PFSK-1 (cell line): ENCODE measurements at regions not wholly inside any gene's neighbourhood (a gene's known extent, or its start where the extent isn't known, plus 50 kb on each side); places are given as distances from the start of the nearest gene placed in this dataset.

Source experiments
- FOXP2 ChIP-seq: optimal IDR thresholded peaks from 2 replicates; pipeline ENCODE3; 2011; ENCODE audit warnings: borderline replicate concordance, control low read depth, inconsistent platforms; ENCODE audit not compliant: insufficient read depth; ENCODE audit errors: extremely low read length, extremely low read depth
- POLR2AphosphoS5 ChIP-seq: IDR thresholded peaks from 2 replicates; pipeline ENCODE4 v1.6.1; 2012; ENCODE audit warnings: low read depth, mild to moderate bottlenecking, control low read depth, low read length, moderate library complexity
- SIN3A ChIP-seq: IDR thresholded peaks from 2 replicates; pipeline ENCODE4 v1.6.1; 2012; ENCODE audit warnings: mild to moderate bottlenecking, low read length, moderate library complexity, borderline replicate concordance; ENCODE audit not compliant: insufficient read depth
- TAF1 ChIP-seq: IDR thresholded peaks from 2 replicates; pipeline ENCODE4 v1.6.1; 2012; ENCODE audit warnings: low read length, control low read depth, borderline replicate concordance; ENCODE audit not compliant: insufficient read depth
- TF ChIP-seq, protein P1 (sequence below), 2 experiments: IDR thresholded peaks; 2 replicates each; pipeline versions ENCODE4 v1.6.1 to v1.8.0; 2011 to 2012; ENCODE audit warnings: low read depth in 2 of 2, low read length in 2 of 2, control low read depth in 1 of 2, inconsistent platforms in 1 of 2, mild to moderate bottlenecking in 1 of 2, moderate library complexity in 1 of 2; ENCODE audit not compliant: insufficient read depth in 1 of 2

DNA sequence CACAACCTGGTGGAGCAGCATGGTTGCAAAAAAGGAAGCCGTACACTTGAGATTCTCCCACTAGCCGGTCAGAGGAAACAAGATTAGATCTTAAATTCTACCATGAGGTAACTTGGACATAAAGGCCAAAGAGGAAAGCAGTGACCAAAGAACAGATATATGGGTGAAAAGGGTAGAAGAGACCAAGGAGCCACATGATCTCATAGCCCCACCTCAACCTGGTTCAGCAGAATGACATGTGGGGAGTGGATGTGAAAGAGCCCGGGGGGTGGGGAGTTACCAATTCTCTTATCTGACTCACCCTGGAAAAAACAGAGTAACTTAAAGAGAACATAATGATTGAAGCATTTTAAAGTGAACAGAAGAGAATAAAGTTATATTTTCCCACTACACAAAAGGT is 683.0 kb downstream of the DSC3 start:
- TF ChIP-seq FOXP2 (no peak), POLR2AphosphoS5 (no peak), SIN3A (no peak), TAF1 (no peak)
- TF ChIP-seq, protein P1, sequence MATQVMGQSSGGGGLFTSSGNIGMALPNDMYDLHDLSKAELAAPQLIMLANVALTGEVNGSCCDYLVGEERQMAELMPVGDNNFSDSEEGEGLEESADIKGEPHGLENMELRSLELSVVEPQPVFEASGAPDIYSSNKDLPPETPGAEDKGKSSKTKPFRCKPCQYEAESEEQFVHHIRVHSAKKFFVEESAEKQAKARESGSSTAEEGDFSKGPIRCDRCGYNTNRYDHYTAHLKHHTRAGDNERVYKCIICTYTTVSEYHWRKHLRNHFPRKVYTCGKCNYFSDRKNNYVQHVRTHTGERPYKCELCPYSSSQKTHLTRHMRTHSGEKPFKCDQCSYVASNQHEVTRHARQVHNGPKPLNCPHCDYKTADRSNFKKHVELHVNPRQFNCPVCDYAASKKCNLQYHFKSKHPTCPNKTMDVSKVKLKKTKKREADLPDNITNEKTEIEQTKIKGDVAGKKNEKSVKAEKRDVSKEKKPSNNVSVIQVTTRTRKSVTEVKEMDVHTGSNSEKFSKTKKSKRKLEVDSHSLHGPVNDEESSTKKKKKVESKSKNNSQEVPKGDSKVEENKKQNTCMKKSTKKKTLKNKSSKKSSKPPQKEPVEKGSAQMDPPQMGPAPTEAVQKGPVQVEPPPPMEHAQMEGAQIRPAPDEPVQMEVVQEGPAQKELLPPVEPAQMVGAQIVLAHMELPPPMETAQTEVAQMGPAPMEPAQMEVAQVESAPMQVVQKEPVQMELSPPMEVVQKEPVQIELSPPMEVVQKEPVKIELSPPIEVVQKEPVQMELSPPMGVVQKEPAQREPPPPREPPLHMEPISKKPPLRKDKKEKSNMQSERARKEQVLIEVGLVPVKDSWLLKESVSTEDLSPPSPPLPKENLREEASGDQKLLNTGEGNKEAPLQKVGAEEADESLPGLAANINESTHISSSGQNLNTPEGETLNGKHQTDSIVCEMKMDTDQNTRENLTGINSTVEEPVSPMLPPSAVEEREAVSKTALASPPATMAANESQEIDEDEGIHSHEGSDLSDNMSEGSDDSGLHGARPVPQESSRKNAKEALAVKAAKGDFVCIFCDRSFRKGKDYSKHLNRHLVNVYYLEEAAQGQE (IDR thresholded peaks at IDR 0.05; ENCODE audit: insufficient read depth in 1 of 2, low read depth in 2 of 2, low read length in 2 of 2) = no peak

DNA sequence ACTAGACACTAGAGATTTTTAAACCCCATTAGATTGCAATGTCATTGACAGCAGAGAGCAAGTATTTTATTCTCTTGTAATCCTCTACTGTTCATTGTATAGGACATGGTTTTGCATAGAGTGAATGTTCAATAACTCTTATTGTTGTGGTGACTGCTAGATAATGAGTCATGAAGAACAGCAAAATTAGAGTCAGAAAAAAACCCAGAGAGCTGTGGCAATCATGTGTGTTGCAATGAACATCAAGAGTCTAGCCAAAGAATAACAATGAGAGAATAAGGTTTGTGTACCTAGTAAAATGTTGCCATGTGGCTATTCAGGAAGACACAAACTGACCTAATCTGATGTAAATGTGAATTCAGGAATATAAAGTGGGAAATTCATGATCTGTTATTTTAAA is 684.0 kb downstream of the DSC3 start:
- TF ChIP-seq, protein P1 (IDR thresholded peaks at IDR 0.05; ENCODE audit: insufficient read depth in 1 of 2, low read depth in 2 of 2, low read length in 2 of 2) = no peak
- TF ChIP-seq POLR2AphosphoS5 (no peak), FOXP2 (no peak), SIN3A (no peak), TAF1 (no peak)

DNA sequence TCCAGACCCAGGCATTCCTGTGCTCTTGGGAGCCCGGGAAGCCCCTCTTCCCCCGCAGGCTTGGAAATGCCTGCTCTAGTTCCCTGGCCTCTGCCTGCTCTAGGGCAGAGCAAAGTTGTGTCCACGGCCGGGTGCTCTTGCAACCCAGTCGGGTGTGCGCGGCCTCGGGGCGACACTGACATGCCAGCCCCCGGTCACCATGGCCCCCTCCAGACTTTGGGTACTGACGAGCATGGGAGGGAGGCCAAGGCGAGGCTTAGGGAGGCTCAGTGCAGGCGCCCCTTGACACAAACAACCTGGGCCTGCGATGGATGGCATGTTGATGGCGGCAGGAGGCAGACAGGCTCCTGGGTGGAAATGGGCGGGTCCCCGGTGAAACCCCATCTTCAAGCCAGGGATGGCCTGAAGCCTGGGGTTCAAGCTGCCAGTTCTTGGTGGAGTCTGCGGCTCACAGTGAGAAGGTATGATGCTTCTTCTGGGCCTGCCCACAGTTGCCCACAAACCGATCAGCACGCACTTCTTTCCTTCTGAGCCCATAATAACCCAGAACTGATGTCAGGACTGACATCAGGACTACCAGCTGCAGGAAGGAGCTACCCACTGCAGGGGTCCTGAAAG is 689.9 kb downstream of the DSC3 start:
- TF ChIP-seq FOXP2 = no peak
- TF ChIP-seq POLR2AphosphoS5 = no peak
- TF ChIP-seq, protein P1 (IDR thresholded peaks at IDR 0.05; ENCODE audit: insufficient read depth in 1 of 2, low read depth in 2 of 2, low read length in 2 of 2) = no peak
- no peak for TF ChIP-seq SIN3A
- no peak for TF ChIP-seq TAF1

DNA sequence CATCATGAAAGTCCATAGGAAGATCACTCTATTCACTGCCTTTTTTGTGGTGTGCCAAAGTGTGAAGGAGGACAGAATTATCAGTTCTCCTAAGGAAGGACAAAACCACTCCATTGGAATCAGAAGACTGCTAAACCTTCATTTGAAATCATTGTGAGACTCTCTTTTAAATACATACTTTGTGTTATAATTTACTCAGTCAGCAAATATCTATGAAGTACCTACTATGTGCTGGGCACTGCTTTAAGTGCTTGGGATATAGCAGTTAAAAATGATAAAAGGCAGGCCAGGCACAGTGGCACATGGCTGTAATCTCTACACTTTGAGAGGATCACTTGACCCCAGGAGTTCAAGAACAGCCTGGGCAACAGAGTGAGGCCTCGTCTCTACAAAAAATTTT is 692.3 kb downstream of the DSC3 start:
- TF ChIP-seq SIN3A = no peak
- no peak for TF ChIP-seq FOXP2
- TF ChIP-seq TAF1 = no peak
- TF ChIP-seq POLR2AphosphoS5 = no peak
- TF ChIP-seq, protein P1 (IDR thresholded peaks at IDR 0.05; ENCODE audit: insufficient read depth in 1 of 2, low read depth in 2 of 2, low read length in 2 of 2) = no peak

DNA sequence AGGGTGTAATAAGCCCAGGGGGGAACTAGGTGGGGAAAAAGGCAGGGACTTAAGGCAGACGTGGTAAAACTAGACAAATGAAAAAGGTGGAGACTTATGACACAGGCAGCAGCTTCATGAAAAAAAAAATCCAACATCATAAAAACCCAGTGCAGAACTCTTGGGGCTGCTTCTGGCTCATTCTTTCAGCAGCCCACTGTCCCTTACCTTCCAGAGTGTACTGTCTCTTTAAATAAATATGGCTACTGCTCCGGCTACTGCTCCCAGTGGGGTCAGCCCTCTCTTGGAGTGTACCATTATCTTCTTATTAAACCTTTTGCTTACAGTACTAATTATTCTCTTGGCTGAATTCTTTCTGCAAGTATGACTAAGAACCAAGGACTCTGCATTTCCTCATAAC is 699.5 kb downstream of the DSC3 start:
- TF ChIP-seq POLR2AphosphoS5 = no peak
- no peak for TF ChIP-seq SIN3A
- TF ChIP-seq FOXP2 = no peak
- TF ChIP-seq TAF1 = no peak
- TF ChIP-seq, protein P1 (IDR thresholded peaks at IDR 0.05; ENCODE audit: insufficient read depth in 1 of 2, low read depth in 2 of 2, low read length in 2 of 2) = no peak
